GM20000 (cell line): ENCODE measurements at regions not wholly inside any gene's neighbourhood (a gene's known extent, or its start where the extent isn't known, plus 50 kb on each side); places are given as distances from the start of the nearest gene placed in this dataset.

Experiments
- DNase-seq: peaks from one replicate; pipeline ENCODE4 v3.0.0; 2012; ENCODE audit warnings: low spot score
- TF ChIP-seq, protein P1 (sequence below): IDR thresholded peaks from 2 replicates; pipeline ENCODE4 v1.5.1; 2012; ENCODE audit warnings: mild to moderate bottlenecking, control low read depth; ENCODE audit errors: extremely low read depth, missing control alignments

DNA sequence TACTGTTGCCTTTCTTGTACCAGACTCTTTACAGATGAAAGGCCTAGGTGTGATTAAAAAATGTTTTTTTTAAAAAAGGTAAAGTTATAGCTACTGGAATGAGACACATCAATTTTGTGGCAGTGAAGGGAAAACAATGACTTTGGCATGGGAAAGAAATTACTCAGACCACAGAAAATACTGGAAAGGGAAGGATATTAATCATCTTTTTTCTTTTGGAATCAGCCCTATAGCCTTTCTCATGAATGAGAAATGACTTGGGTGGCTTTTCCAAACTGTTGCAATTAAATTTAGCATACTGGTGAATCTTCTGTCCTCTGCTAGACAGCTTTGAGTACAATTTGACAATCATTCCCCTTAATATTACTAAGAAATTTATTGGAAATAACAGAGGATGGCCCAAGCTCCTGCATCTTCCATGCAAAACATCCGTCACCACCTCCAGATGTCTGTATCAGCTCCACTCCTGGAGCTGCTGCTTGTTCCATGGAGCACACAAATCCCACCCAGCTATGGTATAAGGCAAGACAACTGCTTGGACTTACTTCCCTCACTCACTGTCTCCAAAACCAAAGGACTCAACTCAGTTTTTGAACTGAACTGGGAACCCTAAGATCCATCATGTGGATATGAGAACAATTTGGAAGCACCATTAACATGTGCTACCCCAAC lies 97.6 kb upstream of the ARSJ start:
- TF ChIP-seq, protein P1, sequence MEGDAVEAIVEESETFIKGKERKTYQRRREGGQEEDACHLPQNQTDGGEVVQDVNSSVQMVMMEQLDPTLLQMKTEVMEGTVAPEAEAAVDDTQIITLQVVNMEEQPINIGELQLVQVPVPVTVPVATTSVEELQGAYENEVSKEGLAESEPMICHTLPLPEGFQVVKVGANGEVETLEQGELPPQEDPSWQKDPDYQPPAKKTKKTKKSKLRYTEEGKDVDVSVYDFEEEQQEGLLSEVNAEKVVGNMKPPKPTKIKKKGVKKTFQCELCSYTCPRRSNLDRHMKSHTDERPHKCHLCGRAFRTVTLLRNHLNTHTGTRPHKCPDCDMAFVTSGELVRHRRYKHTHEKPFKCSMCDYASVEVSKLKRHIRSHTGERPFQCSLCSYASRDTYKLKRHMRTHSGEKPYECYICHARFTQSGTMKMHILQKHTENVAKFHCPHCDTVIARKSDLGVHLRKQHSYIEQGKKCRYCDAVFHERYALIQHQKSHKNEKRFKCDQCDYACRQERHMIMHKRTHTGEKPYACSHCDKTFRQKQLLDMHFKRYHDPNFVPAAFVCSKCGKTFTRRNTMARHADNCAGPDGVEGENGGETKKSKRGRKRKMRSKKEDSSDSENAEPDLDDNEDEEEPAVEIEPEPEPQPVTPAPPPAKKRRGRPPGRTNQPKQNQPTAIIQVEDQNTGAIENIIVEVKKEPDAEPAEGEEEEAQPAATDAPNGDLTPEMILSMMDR = no peak
- no peak for DNase-seq

DNA sequence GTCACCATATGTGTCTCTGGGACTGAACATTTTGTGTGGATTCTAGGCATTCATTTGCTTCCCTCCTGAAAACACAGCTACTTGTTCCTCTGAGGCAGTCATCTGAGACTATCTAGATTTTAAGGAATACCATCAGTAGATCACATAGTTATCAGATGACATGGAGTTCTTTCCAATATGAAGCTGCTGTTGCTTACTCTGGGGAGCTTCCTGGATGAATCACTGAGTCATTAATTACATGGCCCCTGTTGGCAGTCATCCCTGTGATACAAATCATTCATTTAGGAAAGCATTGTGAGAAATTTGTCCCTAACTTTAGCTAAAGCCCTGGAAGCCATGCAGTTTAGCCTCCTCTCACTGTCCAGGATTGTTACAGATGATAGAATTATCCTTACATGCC lies 98.2 kb upstream of the ARSJ start:
- TF ChIP-seq, protein P1 = no peak
- no peak for DNase-seq

DNA sequence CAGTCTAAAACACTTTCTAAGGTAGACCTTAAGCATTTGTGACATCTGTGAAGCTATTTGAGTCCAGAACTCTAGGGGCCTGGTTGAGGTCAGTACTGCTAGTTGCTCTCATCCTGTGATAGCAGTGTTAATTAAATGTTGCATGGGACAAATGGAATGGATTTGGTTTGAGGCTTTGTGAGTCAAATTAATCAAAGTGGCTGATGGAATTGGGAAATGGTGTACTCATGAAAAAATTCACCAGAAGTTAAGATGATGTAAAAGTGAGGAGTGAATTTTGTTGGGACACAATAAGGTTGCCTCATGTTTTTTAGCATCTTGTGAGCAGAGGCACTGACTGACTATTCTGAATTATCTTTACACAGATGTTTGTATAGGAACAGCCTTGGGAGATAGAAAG lies 99.2 kb upstream of the ARSJ start:
- TF ChIP-seq, protein P1 = no peak
- no peak for DNase-seq

DNA sequence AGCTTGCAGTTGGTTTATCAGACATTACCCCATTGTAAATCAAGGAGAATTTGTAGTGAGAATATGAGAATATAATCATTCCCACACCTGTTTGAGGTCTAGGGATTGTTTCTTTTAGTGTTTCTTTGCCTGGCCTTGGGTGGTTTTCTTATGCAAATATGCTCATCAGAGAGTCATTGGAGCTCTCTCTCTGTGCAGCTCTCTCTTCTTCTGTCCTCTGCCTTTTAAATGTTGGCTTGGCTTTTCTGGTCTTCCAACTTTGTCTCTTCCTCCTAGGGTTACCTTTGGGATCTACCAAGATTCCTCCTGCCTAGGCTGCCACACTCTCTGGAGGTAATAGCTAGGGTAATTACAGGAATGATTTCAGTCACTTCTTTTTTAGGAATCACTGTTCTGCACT lies 102.3 kb upstream of the ARSJ start:
- DNase-seq = no peak
- TF ChIP-seq, protein P1 = no peak

DNA sequence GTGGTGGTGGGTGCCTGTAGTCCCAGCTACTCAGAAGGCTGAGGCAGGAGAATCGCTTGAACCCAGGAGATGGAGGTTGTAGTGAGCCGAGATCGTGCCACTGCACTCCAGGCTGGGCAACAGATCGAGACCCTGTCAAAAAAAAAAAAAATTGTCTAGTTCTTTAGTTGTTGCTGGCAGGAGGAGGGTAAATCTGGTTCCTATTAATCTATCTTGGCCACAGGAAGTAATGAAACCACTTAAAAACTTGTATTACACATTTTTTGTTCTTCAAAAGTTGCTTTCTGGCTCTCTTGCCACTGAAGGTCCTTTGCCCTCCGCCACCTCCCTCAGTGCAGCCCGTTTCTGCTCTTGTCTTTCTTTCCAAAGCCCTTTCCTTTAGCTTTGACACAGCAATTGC lies 102.9 kb upstream of the ARSJ start:
- no peak for DNase-seq
- TF ChIP-seq, protein P1 = no peak

DNA sequence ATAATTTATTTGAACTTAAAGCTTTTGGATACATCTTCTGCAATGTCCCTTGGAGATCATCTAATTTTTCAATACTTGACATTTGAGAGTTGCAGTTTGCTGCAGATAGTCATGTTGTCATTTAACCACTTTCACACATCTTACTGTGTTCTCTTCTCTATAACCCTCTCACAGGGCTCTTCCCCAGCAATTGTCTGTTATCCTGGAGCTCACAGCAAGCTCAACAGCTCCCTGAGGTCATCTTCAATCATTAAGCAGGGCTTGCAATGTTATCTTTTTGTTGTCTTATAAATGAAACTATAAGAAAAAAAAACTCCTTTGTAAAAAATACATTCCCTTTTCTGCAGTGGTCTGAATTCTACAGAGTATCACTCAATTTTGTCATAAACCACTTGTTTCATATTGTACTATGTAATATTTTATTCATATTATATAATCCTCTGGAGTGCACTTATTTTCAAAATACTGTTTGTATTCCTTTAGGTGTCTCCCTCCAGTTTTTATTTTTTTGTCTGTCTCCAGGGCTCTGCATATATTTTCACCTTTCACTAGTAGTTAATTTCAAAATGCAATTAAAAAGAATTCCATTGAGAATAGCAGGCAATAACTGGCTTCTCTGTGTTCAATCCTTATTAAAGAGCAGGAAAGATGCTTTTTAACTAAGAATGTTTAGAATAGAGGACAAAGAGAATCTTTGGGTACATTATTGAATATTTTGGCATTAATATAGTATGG lies 106.3 kb upstream of the ARSJ start:
- TF ChIP-seq, protein P1 = no peak
- DNase-seq = no peak

DNA sequence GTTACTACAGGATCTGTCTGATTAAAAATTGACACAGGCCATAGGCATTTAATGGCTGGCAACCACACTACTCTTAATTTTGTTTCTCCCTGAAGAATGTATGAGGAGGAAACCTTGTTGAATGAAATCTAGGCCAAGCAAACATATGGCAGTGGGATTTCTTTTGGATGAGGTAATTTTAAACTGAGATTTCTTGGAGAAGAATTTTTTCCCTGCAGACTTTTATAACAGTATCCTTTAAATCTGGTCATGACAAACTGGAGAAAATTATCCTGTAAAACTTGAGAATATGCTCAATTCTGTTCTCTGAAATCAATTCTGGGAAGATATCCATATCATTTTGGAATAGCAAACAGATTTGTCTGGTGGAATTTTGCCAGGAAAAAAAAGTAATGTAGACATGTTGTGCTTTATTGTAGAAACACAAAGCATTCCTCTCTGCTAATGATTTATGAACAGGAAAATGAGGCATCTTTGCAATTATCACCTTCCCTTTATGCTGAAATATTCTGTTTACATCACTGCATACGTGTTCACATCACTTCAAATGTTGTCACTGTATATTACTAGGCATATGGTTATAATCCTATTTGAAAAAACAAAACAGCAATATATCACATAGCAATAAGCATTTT lies 108.3 kb upstream of the ARSJ start:
- no peak for DNase-seq
- TF ChIP-seq, protein P1 = no peak
